IMR-90 (cell line): ENCODE measurements at regions not wholly inside any gene's neighbourhood (a gene's known extent, or its start where the extent isn't known, plus 50 kb on each side); places are given as distances from the start of the nearest gene placed in this dataset.

ENCODE experiments used
- ATAC-seq: fragments of 200-7000 bp; cut with Tn5 transposase; 2 replicates; pipeline ENCODE4 v1.9.1; 2020; ENCODE audit warnings: low read depth, mild to moderate bottlenecking, moderate library complexity
- BruUV-seq: library from RNA; stranded (reverse); fragments of 400-500 nt; replicated peaks from 2 replicates; lab custom pipeline; 2021; lab: Mats Ljungman, UMichigan
- CTCF ChIA-PET: fragments of 300-600 bp; formaldehyde crosslinking; extraction: SDS; loops from one replicate; lab custom pipeline; 2021; ENCODE audit warnings: antibody characterized with exemption; lab: Yijun Ruan, JAX
- POLR2A ChIA-PET: fragments of 300-600 bp; sonication (Branson Sonifier 250); formaldehyde crosslinking; loops from one replicate; lab custom pipeline; 2022; ENCODE audit warnings: antibody characterized with exemption; ENCODE audit not compliant: unreplicated experiment; lab: Charles Lee
- DNase-seq: peaks from one replicate; pipeline ENCODE4 v3.0.0; 2013
- H2AFZ ChIP-seq: replicated peaks from 2 replicates; pipeline ENCODE3; 2013; ENCODE audit warnings: low read length, mild to moderate bottlenecking; ENCODE audit not compliant: poor library complexity
- H2AK5ac ChIP-seq: 2 replicates; pipeline ENCODE4 v1.6.1; 2013; ENCODE audit warnings: low read depth, low read length, inconsistent platforms
- H2AK9ac ChIP-seq: replicated peaks from 2 replicates; pipeline ENCODE3; 2013; ENCODE audit warnings: mild to moderate bottlenecking, low read depth, low read length, moderate library complexity; ENCODE audit not compliant: poor library complexity
- H2BK120ac ChIP-seq: 2 replicates; pipeline ENCODE4 v1.6.1; 2013; ENCODE audit warnings: low read depth, low read length, inconsistent platforms
- H2BK15ac ChIP-seq: 3 replicates; pipeline ENCODE4 v1.6.1; 2013; ENCODE audit warnings: low read depth, low read length, inconsistent platforms
- H2BK20ac ChIP-seq: 2 replicates; pipeline ENCODE4 v1.6.1; 2013; ENCODE audit warnings: low read depth, mild to moderate bottlenecking, inconsistent platforms, low read length, moderate library complexity
- H2BK5ac ChIP-seq: 2 replicates; pipeline ENCODE4 v1.6.1; 2013; ENCODE audit warnings: mild to moderate bottlenecking, low read depth, low read length, inconsistent platforms; ENCODE audit not compliant: poor library complexity, severe bottlenecking
- H3K14ac ChIP-seq: replicated peaks from 2 replicates; pipeline ENCODE4 v1.6.1; 2013; ENCODE audit warnings: low read depth, low read length, inconsistent platforms
- H3K18ac ChIP-seq: 2 replicates; pipeline ENCODE4 v1.6.1; 2013; ENCODE audit warnings: low read depth, low read length, control low read depth
- H3K23ac ChIP-seq: 2 replicates; pipeline ENCODE4 v1.6.1; 2013; ENCODE audit warnings: low read depth, low read length, inconsistent platforms
- H3K27ac ChIP-seq: 2 replicates; pipeline ENCODE4 v1.5.1; 2013; ENCODE audit warnings: mild to moderate bottlenecking, control low read depth, low read length; ENCODE audit not compliant: insufficient read depth
- H3K27me3 ChIP-seq: 2 replicates; pipeline ENCODE4 v1.6.1; 2013; ENCODE audit warnings: low read length; ENCODE audit not compliant: control insufficient read depth, insufficient read depth
- H3K36me3 ChIP-seq: 2 replicates; pipeline ENCODE4 v1.6.1; 2013; ENCODE audit warnings: low read length, mixed read lengths; ENCODE audit not compliant: control insufficient read depth, insufficient read depth
- H3K4ac ChIP-seq: 2 replicates; pipeline ENCODE4 v1.6.1; 2013; ENCODE audit warnings: low read depth, low read length, inconsistent platforms
- H3K4me1 ChIP-seq: 2 replicates; pipeline ENCODE4 v1.6.1; 2013; ENCODE audit warnings: low read length, mixed read lengths; ENCODE audit not compliant: control insufficient read depth, insufficient read depth
- H3K4me2 ChIP-seq: 2 replicates; pipeline ENCODE4 v1.6.1; 2013; ENCODE audit warnings: low read depth, mild to moderate bottlenecking, control low read depth, low read length, moderate library complexity
- H3K4me3 ChIP-seq: 2 replicates; pipeline ENCODE4 v1.5.1; 2013; ENCODE audit warnings: low read depth, mild to moderate bottlenecking, control low read depth, low read length, moderate library complexity; ENCODE audit not compliant: insufficient read depth
- H3K56ac ChIP-seq: 2 replicates; pipeline ENCODE4 v1.6.1; 2013; ENCODE audit warnings: low read length, inconsistent platforms; ENCODE audit not compliant: insufficient read depth; ENCODE audit errors: extremely low read depth
- H3K79me1 ChIP-seq, 2 experiments: 2 replicates each; pipeline ENCODE4 v1.6.1; 2013; ENCODE audit warnings: low read length in 2 of 2, inconsistent platforms in 1 of 2, low read depth in 1 of 2
- H3K9ac ChIP-seq: 2 replicates; pipeline ENCODE4 v1.6.1; 2013; ENCODE audit warnings: low read depth, low read length, control low read depth
- H3K9me1 ChIP-seq: 2 replicates; pipeline ENCODE4 v1.6.1; 2013; ENCODE audit warnings: low read length, inconsistent platforms; ENCODE audit not compliant: insufficient read depth
- H3K9me3 ChIP-seq: 2 replicates; pipeline ENCODE4 v1.6.1; 2013; ENCODE audit warnings: low read length; ENCODE audit not compliant: control insufficient read depth, insufficient read depth
- H4K20me1 ChIP-seq: 2 replicates; pipeline ENCODE4 v1.6.1; 2013; ENCODE audit warnings: low read length, inconsistent platforms; ENCODE audit not compliant: insufficient read depth
- H4K5ac ChIP-seq: 2 replicates; pipeline ENCODE4 v1.6.1; 2013; ENCODE audit warnings: mild to moderate bottlenecking, low read depth, low read length, control low read depth
- H4K8ac ChIP-seq, 2 experiments: 2 replicates each; pipeline ENCODE4 v1.6.1; 2013; ENCODE audit warnings: low read depth in 2 of 2, low read length in 2 of 2, control low read depth in 1 of 2, inconsistent platforms in 1 of 2
- H4K91ac ChIP-seq: 2 replicates; pipeline ENCODE4 v1.6.1; 2013; ENCODE audit warnings: low read depth, low read length, inconsistent platforms; ENCODE audit not compliant: insufficient read depth
- CTCF ChIP-seq: conservative IDR thresholded peaks from 2 replicates; pipeline ENCODE4 v1.5.1; 2012; ENCODE audit warnings: mild to moderate bottlenecking, low read depth, low read length, improper control_type of control experiment
- MAZ ChIP-seq: IDR thresholded peaks from 2 replicates; pipeline ENCODE4 v1.6.1; 2012; ENCODE audit warnings: low read depth, mild to moderate bottlenecking, low read length, improper control_type of control experiment, moderate library complexity, borderline replicate concordance
- RFX5 ChIP-seq: IDR thresholded peaks from 2 replicates; pipeline ENCODE4 v1.8.0; 2012; ENCODE audit warnings: low read depth, mild to moderate bottlenecking, low read length, moderate library complexity
- SMC3 ChIP-seq: fragments of 150-350 bp; IDR thresholded peaks from 2 replicates; pipeline ENCODE4 v1.6.1; 2016; ENCODE audit warnings: low read depth, mild to moderate bottlenecking, antibody characterized with exemption, low read length, moderate library complexity
- WGBS, 2 experiments: methylation state at CpG; one replicate each; pipeline versions ENCODE4 v1.1.5 to v1.1.7; 2013; ENCODE audit warnings: missing lambda C conversion rate in 2 of 2; ENCODE audit not compliant: insufficient read length in 1 of 2; ENCODE audit errors: extremely low coverage in 2 of 2; 5-methylcytosine and 5-hydroxymethylcytosine counted together
- dilution Hi-C: fragments of 300-500 bp; cut with HindIII; formaldehyde crosslinking; loops from one replicate; pipeline ENCODE4 v1.14.3; 2018; ENCODE audit warnings: low sequenced_read_pairs; ENCODE audit not compliant: unreplicated experiment
- in situ Hi-C: fragments of 300-500 bp; cut with MboI; formaldehyde crosslinking; loops from 3 replicates; pipeline ENCODE4 v1.14.3; 2019; ENCODE audit warnings: low sequenced_read_pairs, inconsistent platforms, mixed read lengths
- intact Hi-C: fragments of 100-400 bp; cut with micrococcal nuclease; formaldehyde crosslinking; loops from 2 replicates; pipeline ENCODE4 v1.10.0; 2022

- no peak overlapping the region for H2BK20ac ChIP-seq
- ATAC-seq, result no peak
- no peak for DNase-seq
- dilution Hi-C loops, result no loop called here
- H2BK5ac ChIP-seq, result no peak overlapping the region
- no peak overlapping the region for H4K91ac ChIP-seq
- no peak overlapping the region for H3K18ac ChIP-seq
- H3K4me3 ChIP-seq, result no peak overlapping the region
- peaks cover 23% of the 10 kb centered on the region for H3K9me3 ChIP-seq
- no peak overlapping the region for H2AFZ ChIP-seq
- ChIA-PET POLR2A (no interaction called here), CTCF (no interaction called here)
- H2BK120ac ChIP-seq, result no peak overlapping the region
- H3K9ac ChIP-seq, result no peak overlapping the region
- no peaks in the 10 kb centered on the region for H3K27me3 ChIP-seq
- H4K8ac ChIP-seq, result no peak overlapping the region
- H3K9me1 ChIP-seq, result no peaks in the 10 kb centered on the region
- no peak overlapping the region for H3K23ac ChIP-seq
- H2BK15ac ChIP-seq, result no peak overlapping the region
- no peak overlapping the region for H3K4me2 ChIP-seq
- H2AK9ac ChIP-seq, result no peak overlapping the region
- H4K5ac ChIP-seq, result no peak overlapping the region
- no peak overlapping the region for H3K27ac ChIP-seq
- H3K4ac ChIP-seq, result no peak overlapping the region
- H3K56ac ChIP-seq, result no peak overlapping the region
- H2AK5ac ChIP-seq, result no peak overlapping the region
- intact Hi-C loops, result no loop called here
- WGBS, 2 experiments, result 40% methylated on average over 1 of the region's 8 CpGs; no CpG with 5 or more reads in 1 of the 2 experiments
- no peaks in the 10 kb centered on the region for H3K79me1 ChIP-seq
- no peak overlapping the region for H3K14ac ChIP-seq
- H3K36me3 ChIP-seq, result no peaks in the 10 kb centered on the region
- no peaks in the 10 kb centered on the region for H4K20me1 ChIP-seq
- in situ Hi-C loops, result no loop called here
- no TSS peak for BruUV-seq
- TF ChIP-seq RFX5 (no peak), MAZ (no peak), CTCF (no peak), SMC3 (no peak)
- H3K4me1 ChIP-seq, result no peaks in the 10 kb centered on the region
Observed at GRCh38 chr18:77567205-77567604, 317.6 kb downstream of the GALR1 start.
